22Rv1 (cell line): ENCODE measurements at regions not wholly inside any gene's neighbourhood (a gene's known extent, or its start where the extent isn't known, plus 50 kb on each side); places are given as distances from the start of the nearest gene placed in this dataset.

Experiments used
- CTCF ChIP-seq: fragments of 450-650 bp; IDR thresholded peaks from 2 replicates; pipeline ENCODE4 v1.5.1; 2017; ENCODE audit warnings: mild to moderate bottlenecking
- ZFX ChIP-seq: fragments of 450-650 bp; IDR thresholded peaks from 2 replicates; pipeline ENCODE4 v1.6.1; 2017; ENCODE audit warnings: antibody characterized with exemption, borderline replicate concordance

GRCh38 chr15:96894659-96895058 lies 564.2 kb downstream of the NR2F2 start:
- TF ChIP-seq CTCF (no peak), ZFX (no peak)
